ENCODE measurements at regions not wholly inside any gene's neighbourhood (a gene's known extent, or its start where the extent isn't known, plus 50 kb on each side); places are given as distances from the start of the nearest gene placed in this dataset.

- TF ChIP-seq, protein P1, sequence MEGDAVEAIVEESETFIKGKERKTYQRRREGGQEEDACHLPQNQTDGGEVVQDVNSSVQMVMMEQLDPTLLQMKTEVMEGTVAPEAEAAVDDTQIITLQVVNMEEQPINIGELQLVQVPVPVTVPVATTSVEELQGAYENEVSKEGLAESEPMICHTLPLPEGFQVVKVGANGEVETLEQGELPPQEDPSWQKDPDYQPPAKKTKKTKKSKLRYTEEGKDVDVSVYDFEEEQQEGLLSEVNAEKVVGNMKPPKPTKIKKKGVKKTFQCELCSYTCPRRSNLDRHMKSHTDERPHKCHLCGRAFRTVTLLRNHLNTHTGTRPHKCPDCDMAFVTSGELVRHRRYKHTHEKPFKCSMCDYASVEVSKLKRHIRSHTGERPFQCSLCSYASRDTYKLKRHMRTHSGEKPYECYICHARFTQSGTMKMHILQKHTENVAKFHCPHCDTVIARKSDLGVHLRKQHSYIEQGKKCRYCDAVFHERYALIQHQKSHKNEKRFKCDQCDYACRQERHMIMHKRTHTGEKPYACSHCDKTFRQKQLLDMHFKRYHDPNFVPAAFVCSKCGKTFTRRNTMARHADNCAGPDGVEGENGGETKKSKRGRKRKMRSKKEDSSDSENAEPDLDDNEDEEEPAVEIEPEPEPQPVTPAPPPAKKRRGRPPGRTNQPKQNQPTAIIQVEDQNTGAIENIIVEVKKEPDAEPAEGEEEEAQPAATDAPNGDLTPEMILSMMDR (IDR thresholded peaks at IDR 0.05; ENCODE audit: low read depth, low read length), result no peak
- H3K4me3 ChIP-seq (replicated peaks in 1 of 2; ENCODE audit: low read depth in 2 of 2, low read length in 2 of 2), result no peak overlapping the region
- DNase-seq (ENCODE audit: low read depth in 2 of 2), result no peak
These were observed 242.2 kb upstream of the CTSO start for GRCh38 chr4:156195914-156196313.

DNA sequence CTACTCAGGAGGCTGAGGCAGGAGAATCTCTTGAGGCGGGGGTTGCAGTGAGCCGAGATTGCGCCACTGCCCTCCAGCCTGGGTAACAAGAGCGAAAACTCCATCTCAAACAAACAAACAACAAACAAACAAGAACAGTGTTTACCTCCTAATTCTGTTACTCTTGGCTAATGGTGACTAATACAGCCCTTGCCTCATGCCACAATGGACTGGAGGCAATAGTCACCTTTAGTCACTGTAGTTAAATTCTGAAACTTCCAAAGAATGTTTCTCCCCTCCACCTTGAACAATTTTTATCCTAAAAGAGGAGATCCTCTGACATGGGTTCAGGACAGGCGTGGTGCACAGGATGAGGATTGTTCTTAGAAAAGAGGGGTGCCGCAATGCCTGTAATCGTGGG lies 241.2 kb upstream of the CTSO start:
- TF ChIP-seq, protein P1 (IDR thresholded peaks at IDR 0.05; ENCODE audit: low read depth, low read length), result no peak
- H3K4me3 ChIP-seq (replicated peaks in 1 of 2; ENCODE audit: low read depth in 2 of 2, low read length in 2 of 2), result no peak overlapping the region
- DNase-seq (ENCODE audit: low read depth in 2 of 2), result peak in 1 of 2 donors; percentile 51

GRCh38 chr4:156193800-156194199 lies 240.1 kb upstream of the CTSO start:
- DNase-seq (ENCODE audit: low read depth in 2 of 2), result peak in 1 of 2 donors; percentile 42
- TF ChIP-seq, protein P1 (IDR thresholded peaks at IDR 0.05; ENCODE audit: low read depth, low read length), result no peak
- H3K4me3 ChIP-seq (replicated peaks in 1 of 2; ENCODE audit: low read depth in 2 of 2, low read length in 2 of 2), result no peak overlapping the region

- DNase-seq (ENCODE audit: low read depth in 2 of 2), result peak in 1 of 2 donors; percentile 22
- no peak overlapping the region for H3K4me3 ChIP-seq (replicated peaks in 1 of 2; ENCODE audit: low read depth in 2 of 2, low read length in 2 of 2)
- TF ChIP-seq, protein P1 (IDR thresholded peaks at IDR 0.05; ENCODE audit: low read depth, low read length), result no peak
These were observed 239.4 kb upstream of the CTSO start for GRCh38 chr4:156193106-156193505.

DNA sequence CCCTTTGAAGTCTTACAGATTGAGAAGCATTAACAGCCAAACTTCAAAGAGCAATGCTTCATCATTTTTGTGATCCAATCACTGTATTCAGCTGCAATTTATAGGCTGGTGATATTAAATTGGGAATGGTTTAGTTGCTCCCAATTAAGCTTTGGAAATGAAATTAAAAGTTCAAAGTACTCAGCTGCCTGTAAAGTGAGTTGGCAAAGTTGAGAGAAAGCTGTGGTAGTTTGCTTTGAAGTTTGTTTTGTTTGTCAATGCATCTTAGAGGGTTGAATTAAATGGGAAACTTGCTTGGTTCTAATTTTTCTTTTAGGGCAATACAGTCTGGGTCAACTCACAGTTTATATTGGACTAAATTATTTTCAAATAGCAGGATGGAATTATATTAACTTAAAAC lies 238.4 kb upstream of the CTSO start:
- no peak for DNase-seq (ENCODE audit: low read depth in 2 of 2)
- H3K4me3 ChIP-seq (replicated peaks in 1 of 2; ENCODE audit: low read depth in 2 of 2, low read length in 2 of 2), result no peak overlapping the region
- TF ChIP-seq, protein P1 (IDR thresholded peaks at IDR 0.05; ENCODE audit: low read depth, low read length), result no peak

DNA sequence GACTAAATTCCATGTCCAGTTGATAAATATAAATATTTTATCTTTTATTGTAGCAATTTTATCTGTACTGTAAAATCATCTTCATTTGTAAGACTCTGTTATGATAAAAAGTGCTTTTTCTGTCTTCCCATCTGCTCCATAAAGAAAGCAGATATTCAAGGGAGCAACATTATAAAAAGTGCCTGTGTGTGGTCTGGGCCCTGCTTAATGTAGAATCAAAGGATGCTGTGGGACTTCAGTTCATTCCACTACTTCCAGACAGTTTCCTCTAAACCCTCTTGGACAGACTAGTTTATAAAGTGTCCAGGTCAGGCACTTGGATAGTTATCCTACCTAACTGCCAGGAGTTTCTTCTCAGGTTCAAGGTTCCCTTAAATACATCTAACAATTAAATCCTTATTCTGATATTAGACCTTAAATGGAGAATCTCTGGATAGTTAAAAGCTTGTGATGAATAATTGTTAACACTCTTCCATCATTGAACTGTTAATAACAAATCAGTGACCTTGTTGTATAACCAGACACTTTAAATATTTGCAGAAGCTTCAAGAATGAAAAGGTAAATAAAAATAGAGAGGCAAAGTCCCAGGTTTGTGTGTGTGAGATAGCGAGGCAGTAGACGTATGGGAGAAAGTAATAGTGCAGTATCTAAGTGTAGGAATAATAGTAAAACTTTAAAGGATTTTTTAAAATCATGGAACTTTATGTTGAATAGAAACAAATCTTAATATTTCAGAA lies 237.5 kb upstream of the CTSO start:
- H3K4me3 ChIP-seq (replicated peaks in 1 of 2; ENCODE audit: low read depth in 2 of 2, low read length in 2 of 2), result no peak overlapping the region
- TF ChIP-seq, protein P1 (IDR thresholded peaks at IDR 0.05; ENCODE audit: low read depth, low read length), result no peak
- no peak for DNase-seq (ENCODE audit: low read depth in 2 of 2)

- TF ChIP-seq, protein P1 (IDR thresholded peaks at IDR 0.05; ENCODE audit: low read depth, low read length), result no peak
- DNase-seq (ENCODE audit: low read depth in 2 of 2), result peak; percentile 34 to 92
- H3K4me3 ChIP-seq (replicated peaks in 1 of 2; ENCODE audit: low read depth in 2 of 2, low read length in 2 of 2), result no peak overlapping the region
These were observed 236.9 kb upstream of the CTSO start for GRCh38 chr4:156190615-156191014.
